GM19467 (cell line): ENCODE measurements at regions not wholly inside any gene's neighbourhood (a gene's known extent, or its start where the extent isn't known, plus 50 kb on each side); places are given as distances from the start of the nearest gene placed in this dataset.
A peak's percentile ranks its signal among the peaks of the same experiment; 100 is the strongest.
"Not testable (repeated sequence)": the region's sequence is repeated elsewhere in the genome, so short reads cannot be mapped to it uniquely, and the experiment has no call there.

Source experiments
- ATAC-seq: cut with Tn5 transposase; IDR thresholded peaks from one replicate; pipeline ENCODE4 v1.9.1; 2021; ENCODE audit warnings: mild to moderate bottlenecking, moderate library complexity; ENCODE audit not compliant: unreplicated experiment

DNA sequence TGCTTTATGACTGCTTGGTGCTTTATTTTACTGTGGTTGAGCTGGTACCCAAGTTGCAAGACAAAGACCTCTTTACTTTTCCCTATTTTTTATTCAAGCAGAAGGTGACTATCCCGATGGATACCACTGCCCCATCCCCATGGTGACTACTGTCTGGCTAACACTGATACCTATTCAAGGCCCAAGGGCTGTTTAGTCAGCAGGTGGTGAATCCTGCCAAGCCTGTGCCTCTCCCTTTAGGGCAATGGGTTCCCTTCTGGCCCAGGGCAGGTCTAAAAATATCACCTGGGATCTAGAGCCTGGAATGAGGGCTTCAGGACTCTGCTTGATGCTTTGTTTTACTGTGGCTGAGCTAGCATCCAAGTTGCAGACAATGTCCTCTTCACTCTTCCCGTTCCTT lies 510.0 kb upstream of the GRAMD2B start:
- no peak for ATAC-seq

DNA sequence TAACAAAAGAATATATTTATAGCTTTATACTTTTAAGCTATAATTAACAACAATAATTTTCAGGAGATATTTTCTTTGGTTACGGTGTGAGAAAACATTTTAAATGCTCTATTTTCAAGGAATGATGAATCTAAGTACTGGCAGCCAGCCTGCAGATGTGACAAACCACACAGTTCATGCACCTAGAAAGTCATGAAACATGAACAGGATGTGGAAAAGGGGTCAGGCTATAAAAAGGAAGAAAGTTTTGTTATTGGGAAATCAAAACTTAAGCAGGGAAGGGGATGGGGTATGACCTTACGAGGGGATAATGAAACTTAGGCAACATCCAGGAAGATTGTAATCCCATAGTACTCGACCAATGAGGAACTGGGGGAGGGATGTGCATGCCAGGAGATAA lies 508.7 kb upstream of the GRAMD2B start:
- no peak for ATAC-seq

DNA sequence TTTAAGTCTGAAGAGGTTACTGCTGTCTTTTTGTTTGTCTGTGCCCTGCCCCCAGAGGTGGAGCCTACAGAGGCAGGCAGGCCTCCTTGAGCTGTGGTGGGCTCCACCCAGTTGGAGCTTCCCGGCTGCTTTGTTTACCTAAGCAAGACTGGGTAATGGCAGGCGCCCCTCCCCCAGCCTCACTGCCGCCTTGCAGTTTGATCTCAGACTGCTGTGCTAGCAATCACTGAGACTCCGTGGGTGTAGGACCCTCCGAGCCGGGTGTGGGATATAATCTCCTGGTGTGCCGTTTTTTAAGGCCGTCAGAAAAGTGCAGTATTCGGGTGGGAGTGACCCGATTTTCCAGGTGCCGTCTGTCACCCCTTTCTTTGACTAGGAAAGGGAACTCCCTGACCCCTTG lies 499.3 kb upstream of the GRAMD2B start:
- ATAC-seq = not testable (repeated sequence)

DNA sequence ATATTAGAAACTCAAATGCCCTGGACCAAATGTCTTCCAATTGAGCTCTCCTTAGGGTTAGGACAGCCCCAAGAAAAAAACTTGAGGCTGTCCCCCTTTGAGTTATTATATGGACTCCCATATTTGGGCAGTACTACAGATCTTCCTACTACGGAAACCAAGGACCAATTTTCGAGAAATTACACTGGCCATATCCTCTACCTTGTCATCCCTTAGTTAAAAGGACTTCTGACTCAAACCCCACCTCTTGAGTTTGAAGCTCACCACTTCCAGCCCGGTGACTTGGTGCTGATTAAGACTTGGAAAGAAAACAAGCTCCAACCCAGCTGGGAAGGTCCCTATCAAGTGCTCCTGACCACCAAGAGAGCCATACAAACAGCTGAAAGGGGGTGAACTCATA lies 497.0 kb upstream of the GRAMD2B start:
- ATAC-seq = no peak

DNA sequence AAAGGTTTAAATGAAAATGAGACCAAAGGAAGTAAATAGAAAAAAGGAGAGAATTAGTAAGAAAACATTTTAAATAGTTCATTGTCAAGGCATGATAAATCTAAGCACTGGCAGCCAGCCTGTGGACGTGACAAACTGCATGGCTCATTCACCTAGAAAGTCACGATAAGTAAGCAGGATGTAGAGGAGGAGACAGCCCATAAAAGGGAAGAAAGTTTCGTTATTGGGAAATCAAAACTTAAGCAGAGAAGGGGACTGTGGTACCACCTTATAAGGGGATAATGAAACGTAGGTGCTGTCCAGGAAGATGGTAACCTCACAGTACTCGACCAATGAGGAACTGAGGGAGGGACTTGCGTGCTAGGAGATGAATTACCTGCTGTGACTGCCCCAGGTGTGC lies 494.5 kb upstream of the GRAMD2B start:
- ATAC-seq = no peak

DNA sequence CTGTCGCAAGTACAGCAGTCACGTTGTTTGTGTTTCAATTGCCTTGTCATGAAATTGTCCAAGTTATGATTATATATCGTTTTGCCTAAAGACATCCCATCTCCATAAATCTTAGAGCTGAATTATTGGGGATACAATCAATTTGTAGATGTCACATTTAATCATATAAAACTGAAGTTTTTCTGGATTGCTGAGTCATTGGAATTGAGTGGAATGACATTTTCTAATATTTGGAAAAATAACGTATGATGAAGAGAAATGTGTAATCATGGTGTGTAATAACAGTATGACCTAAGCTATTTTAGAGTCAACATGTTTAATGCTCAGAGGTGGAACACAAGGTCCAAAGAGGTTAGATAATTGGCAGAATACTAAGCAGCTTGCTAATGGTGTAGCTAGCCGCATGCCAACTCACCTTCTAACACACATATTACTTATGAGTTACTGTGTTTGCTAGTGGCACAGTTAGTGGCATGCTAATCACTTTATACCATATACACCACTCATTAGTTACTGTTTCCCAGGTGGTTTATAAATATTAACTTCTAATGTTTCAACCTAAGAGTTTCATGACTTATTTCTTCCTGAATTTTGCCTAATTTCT lies 473.1 kb upstream of the GRAMD2B start:
- ATAC-seq = no peak

DNA sequence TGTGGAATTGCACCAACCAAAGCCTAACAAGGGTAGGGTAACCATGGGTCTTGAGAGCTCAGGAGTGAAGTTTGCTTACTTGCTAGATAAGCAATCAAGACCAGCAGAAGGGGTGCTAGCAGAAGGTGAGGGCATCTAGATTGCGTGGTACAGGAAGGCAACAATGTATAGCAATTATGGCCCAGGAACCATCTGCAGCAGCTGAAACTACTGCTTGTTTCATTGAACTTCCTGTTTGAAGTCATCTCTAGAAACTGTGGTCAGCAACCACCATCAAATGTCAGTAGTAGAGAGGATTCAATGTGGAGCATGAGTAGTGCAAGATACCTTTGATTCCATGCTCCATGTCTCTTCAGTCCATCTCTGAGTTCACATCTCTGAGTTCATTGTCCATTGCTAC lies 462.1 kb upstream of the GRAMD2B start:
- peak; percentile 100 for ATAC-seq

DNA sequence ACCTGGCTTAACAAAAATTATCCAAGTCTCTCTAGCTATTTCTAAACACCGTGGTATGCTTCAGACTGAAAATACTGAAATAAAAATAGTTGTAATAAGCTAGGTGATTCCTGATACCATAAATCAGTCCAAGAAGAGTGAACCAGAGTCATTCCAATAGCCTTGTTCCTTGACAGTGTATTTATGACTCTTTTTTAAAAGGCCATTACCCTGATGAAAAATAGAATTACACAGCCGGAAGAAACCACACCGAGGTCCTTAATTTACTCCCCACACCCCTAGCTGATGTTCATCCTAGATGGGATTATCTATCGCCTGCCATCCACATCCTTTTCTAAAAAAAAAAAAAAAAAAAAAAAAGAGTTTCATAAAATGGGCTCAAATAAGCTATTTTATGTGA lies 457.6 kb upstream of the GRAMD2B start:
- ATAC-seq = no peak

DNA sequence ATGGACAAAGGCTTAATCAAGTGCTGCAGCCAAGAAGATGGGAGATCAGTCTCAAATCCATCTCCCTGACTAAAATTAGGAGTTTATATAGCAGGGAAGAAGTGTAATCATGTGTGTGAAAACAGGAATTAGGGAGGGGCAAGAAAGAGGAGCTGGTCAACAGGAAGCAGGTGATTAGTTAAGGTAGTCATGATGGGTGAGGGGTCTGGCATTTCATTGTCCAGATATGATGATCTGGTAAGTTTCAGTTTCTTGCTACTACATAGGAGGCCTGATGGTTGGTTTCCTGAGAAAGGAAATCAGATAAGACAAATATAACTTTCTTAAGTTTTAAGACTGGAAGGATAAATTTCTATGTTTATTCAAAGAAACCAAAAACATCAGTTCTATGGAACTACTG lies 455.6 kb upstream of the GRAMD2B start:
- no peak for ATAC-seq

DNA sequence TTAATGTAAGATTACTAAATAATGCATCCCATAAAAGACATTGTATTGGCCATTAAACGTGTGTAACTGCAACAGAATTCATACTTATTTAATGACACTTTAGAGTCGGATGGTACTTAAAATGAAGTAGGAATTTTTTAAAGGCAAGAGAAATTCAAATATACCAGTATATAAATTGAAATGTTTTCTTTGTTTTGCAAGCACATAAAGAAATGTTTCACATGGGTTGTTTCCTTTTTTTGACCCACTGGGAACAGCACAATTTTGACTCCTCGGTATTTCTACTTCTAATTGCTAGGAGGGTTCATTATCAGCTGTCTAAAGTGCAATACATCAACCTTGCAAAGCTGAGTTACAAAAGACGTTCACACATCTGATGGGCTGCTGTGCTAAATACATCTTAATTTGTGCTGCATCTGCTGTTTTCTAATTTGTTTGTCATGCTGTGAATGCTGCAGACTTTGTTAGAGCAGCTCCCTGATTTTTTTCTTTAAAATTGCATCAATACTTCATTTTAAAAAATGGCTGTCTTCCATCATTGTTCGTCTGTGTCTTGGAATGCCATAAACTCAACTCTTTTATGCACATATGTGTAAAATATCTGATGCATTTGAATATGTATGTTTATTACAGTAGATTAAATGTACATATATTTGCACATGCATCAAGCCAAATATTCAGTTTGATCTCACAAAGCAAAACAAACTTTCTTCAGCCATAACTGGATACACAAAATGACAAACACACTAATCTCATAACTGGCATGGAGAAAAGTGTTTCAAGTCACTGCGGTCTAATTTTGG lies 454.0 kb upstream of the GRAMD2B start:
- no peak for ATAC-seq

DNA sequence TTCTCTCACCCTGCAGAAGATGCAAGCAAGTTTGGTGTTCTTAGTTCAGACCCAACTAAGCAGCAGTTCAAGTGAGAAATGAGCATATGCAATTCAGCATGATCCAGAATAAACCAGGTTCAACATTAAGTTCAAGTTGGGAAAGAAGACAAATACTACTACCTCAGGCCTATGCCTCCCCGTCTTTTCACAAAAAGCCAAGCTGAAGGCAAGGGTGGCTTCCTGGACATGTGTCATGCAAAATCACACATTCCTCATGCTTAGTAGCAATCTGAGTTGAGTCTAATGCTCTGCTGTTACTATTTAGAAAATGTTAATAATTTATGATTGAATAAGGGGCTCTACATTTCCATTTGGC lies 453.4 kb upstream of the GRAMD2B start:
- no peak for ATAC-seq

DNA sequence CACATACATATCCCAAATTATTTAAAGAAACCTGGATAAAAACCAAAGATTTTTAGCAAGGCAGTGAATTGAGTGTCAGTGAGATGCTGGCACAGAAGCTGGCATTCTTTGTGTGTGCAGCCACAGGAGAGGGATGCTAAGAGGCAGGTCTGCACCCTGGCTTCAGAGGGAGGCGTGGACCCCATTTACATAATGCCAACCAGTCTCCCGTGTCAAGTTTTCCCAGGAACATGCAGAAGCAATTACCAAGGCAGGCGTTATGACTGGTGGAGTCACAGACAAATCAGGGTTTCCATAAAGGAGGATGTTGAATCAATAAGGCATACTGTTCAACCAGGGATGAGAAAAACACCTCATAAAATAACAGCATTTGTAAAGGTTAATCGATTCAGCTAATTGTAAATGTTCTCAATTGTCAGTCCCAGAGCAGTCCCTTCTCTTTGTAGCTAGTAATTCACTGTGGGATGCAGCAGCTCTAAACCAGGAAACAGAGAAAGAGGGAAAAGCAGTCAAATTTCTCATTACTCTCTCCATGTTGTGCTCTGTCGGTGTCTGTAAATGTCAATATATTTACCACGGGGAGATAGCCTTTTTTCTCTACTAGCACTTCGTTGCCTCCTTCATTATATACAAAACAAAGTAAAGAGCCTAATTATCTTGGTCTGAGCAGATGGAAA lies 452.4 kb upstream of the GRAMD2B start:
- no peak for ATAC-seq

DNA sequence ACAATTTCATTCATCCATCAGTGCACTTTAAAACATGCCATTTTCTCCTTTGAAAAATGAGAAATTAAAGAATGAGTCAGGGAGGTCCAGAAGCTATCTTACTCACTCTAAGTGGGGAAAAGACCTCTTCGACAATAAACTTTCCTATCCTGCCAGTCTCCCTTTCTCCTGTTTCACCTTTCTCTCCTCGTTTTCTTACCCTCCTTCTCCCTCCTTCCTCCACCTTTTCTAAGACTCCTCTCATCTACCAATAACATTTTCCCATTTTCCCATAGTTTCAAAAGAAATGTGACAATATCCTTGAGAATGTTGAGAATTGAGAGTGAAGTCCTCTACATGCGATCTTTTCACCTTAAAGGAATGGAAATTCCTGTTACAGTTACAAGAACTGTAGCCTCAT lies 450.5 kb upstream of the GRAMD2B start:
- no peak for ATAC-seq

DNA sequence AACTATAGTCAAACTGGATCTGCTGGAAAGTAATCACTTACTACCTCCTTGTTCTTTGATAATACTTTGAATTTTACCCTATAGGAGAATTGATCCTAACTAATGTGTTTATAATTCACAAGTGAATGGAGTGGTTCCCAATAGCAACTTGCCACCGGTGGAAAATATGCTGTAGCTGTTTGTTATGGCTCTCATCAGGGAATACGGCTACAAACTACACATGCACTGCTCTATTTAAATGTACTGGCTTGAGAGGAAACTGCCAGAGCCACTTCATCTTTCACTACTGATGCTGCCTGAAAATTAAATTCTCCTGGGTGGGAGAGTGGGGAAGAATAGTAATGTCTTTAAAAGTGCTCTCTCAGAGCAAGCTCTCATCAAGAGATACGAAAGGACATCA lies 448.5 kb upstream of the GRAMD2B start:
- no peak for ATAC-seq

DNA sequence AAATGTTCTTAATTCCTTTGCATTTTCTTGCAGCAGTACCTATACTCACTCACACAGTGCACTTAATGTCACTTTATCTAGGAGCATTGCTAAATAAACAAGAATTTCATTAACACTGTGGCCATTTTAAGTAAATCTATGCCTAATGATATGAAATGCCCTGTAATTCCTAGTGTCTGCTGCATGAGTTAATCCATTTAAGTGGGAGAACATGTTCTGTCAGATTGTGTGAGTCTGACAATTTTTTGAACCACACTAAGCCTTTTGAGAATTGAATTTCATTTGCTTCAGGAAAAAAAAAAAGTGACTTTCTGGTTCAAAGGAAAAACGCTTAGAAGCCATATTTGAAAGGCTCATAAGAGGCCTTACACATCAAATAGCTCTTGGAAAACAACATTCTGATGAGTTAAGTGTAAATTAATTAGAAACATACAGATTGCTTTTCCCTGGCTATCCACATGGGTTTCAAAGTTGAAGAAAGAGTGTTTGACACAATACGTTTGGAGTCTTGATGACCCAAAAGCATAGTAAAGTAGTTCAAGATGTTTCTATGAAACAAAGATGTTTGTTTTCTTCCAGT lies 446.7 kb upstream of the GRAMD2B start:
- ATAC-seq = no peak

DNA sequence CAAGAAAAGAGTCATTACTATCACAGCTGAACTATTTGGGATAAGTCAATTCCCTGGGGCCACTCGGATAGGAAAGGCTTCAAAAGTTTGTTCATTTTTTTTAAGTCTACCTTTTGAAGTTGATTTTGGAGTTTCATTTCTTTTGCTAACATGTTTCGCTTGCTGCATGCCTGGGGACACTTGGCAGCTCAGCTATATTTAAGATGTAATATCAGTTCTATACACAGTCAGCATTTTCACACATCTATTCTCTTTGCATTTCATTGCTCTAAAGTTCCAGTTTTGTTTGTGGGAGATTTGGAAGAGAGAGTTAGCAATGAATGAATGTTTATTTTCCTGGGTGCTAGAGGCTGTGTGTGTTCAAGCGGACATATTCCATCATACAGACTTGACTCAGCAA lies 445.2 kb upstream of the GRAMD2B start:
- no peak for ATAC-seq

DNA sequence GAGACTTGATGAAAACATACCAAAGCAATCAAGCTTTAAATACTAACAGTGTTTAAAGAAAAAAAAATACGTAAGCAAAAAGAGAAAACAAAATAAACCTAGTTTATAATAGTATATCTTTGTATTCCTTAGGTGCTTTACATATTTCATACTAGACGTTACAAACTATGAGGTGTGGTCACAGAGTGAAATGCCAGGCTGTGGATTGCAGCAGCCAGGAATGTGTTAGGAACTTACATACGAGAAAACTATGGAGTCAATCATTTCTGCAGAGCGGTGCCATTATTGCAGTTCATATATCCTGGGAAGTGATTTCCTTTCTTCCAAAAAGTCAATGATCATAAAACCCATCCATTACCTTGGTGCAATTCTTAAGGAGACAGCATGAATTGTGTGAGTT lies 443.6 kb upstream of the GRAMD2B start:
- ATAC-seq = no peak

DNA sequence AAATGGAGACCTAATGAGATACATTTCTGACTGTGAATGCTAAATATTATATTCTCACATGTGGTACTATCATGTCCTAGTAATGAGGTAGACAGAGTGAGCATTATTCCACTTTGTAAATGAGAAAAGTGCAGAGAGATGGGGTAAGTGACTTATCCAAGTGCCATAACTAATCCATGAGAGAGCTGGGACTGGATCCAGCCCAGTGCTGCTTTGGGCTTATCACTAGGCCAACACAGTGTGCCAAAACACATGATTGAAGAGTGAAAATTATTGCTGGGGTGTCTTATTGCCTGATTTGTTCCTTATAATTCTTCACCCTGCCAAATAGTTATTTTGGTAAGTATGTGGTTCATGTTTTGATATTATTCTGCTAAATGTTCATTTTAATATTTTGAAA lies 442.2 kb upstream of the GRAMD2B start:
- ATAC-seq = no peak

DNA sequence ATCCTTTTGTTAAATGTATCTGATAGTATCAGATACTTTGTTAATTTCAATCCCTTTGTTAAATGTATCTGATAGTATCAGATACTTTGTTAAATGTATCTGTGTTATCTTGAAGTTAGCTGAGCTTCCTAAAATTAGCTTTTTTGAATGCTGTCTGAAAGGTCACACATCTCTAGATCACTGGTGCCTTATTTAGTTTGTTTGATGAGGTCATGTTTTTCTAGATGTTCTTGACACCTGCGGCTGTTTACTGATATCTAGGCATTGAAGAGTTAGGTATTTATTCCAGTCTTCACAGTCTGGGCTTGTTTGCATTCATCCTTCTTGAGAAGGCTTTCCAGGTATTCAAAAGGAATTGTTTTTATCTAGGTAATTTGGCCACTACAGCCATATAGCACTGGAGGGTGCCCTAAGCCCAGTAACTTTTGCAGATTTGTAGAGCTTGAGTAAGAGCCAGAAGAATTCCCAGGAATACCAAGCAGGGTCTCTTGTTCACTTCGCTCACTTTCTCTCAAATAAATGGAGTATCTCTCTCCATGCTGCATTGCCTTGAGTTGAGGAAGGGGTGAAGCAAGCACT lies 435.4 kb upstream of the GRAMD2B start:
- no peak for ATAC-seq

DNA sequence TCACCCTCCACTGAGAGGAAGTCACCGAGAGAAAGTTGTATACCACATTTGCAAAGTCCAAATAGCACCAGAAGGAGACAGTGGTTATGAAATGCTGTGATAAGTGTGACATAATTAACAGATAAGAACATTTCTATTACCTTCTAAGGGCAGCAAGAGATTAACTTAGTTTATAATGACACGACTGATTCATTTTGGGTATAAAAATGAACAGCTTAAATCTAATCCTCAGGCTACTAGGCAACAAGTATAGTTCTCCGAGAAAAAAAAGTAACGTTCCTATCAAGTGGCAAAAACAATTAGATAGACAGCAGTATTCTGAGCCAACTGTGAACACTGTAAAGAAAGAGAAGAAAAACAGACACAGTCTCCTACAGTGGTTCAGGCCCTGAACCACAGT lies 431.2 kb upstream of the GRAMD2B start:
- ATAC-seq = no peak

DNA sequence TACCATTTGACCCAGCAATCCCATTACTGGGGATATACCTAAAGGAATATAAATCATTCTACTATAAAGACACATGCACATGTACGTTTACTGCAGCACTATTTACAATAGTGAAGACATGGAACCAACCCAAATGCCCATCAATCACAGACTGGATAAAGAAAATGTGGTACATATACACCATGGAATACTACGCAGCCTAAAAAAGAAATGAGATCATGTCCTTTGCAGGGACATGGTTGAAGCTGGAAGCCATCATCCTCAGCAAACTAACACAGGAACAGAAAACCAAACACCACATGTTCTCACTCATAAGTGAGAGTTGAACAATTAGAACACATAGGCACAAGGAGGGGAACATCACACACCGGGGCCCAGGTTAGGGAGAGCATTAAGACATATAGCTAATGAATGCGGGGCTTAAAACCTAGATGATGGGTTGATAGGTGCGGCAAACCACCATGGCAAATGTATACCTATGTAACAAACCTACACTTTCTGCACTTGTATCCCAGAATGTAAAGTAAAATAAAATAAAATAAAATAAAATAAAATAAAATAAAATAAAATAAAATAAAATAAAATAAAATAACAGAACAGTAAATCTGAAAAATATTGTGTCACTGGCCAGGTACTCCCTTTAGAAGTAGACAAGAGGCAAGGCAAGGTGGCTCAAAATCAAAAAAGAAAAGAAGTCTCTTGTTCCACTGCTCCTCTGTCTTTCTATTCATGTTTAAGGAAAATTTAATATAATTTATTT lies 423.8 kb upstream of the GRAMD2B start:
- not testable (repeated sequence) for ATAC-seq
